GM10266 (cell line): ENCODE measurements at regions not wholly inside any gene's neighbourhood (a gene's known extent, or its start where the extent isn't known, plus 50 kb on each side); places are given as distances from the start of the nearest gene placed in this dataset.
"Not testable (repeated sequence)": the region's sequence is repeated elsewhere in the genome, so short reads cannot be mapped to it uniquely, and the experiment has no call there.

Source experiments
- DNase-seq: peaks from one replicate; pipeline ENCODE4 v3.0.0; 2012; ENCODE audit errors: extremely low spot score
- CTCF ChIP-seq: IDR thresholded peaks from 2 replicates; pipeline ENCODE4 v1.5.1; 2012; ENCODE audit warnings: mild to moderate bottlenecking, low read depth; ENCODE audit not compliant: control insufficient read depth, insufficient read depth; ENCODE audit errors: missing control alignments

- DNase-seq = no peak
- TF ChIP-seq CTCF = no peak
Observed at GRCh38 chr4:130068072-130068471, 972.1 kb downstream of the C4orf33 start.

- no peak for DNase-seq
- TF ChIP-seq CTCF = no peak
Observed at GRCh38 chr4:130071746-130072145, 975.8 kb downstream of the C4orf33 start.

GRCh38 chr4:130073145-130073790, 977.3 kb downstream of the C4orf33 start:
- DNase-seq = no peak
- no peak for TF ChIP-seq CTCF

GRCh38 chr4:130074096-130074495, 978.1 kb downstream of the C4orf33 start:
- DNase-seq = no peak
- no peak for TF ChIP-seq CTCF

GRCh38 chr4:130077275-130077674, 981.3 kb downstream of the C4orf33 start:
- DNase-seq = no peak
- no peak for TF ChIP-seq CTCF

- DNase-seq = not testable (repeated sequence)
Observed at GRCh38 chr4:130079027-130079426, 983.1 kb downstream of the C4orf33 start.

GRCh38 chr4:130080872-130081451, 985.0 kb downstream of the C4orf33 start:
- TF ChIP-seq CTCF = no peak
- DNase-seq = no peak
